Tibial nerve (tissue), 3 donors: ENCODE measurements at regions not wholly inside any gene's neighbourhood (a gene's known extent, or its start where the extent isn't known, plus 50 kb on each side); places are given as distances from the start of the nearest gene placed in this dataset.
"Not testable (repeated sequence)": the region's sequence is repeated elsewhere in the genome, so short reads cannot be mapped to it uniquely, and the experiment has no call there.

ENCODE experiments used
- CTCF ChIP-seq, 5 experiments: fragments of 200-600 bp in 3 of 5; fragments of 450-650 bp in 2 of 5; sonication (generic) in 3 of 5; IDR thresholded peaks; one replicate each; pipeline ENCODE4 v1.5.1; 2016 to 2019; ENCODE audit warnings: antibody characterized with exemption in 5 of 5, mild to moderate bottlenecking in 3 of 5, moderate library complexity in 2 of 5
- POLR2A ChIP-seq, 2 donors: fragments of 450-650 bp; IDR thresholded peaks; one replicate each; pipeline ENCODE4 v1.6.1; 2017; ENCODE audit warnings: antibody characterized with exemption in 2 of 2, mild to moderate bottlenecking in 2 of 2, moderate library complexity in 2 of 2

- not testable (repeated sequence) for TF ChIP-seq POLR2A, CTCF (IDR thresholded peaks at IDR 0.05)
Observed at GRCh38 chr2:163026136-163026775, 187.7 kb upstream of the KCNH7 start.
